HG03558 (cell line): ENCODE measurements at regions not wholly inside any gene's neighbourhood (a gene's known extent, or its start where the extent isn't known, plus 50 kb on each side); places are given as distances from the start of the nearest gene placed in this dataset.
"Not testable (repeated sequence)": the region's sequence is repeated elsewhere in the genome, so short reads cannot be mapped to it uniquely, and the experiment has no call there.

Experiments used
- ATAC-seq: cut with Tn5 transposase; IDR thresholded peaks from one replicate; pipeline ENCODE4 v1.9.1; 2021; ENCODE audit warnings: moderate number of reproducible peaks; ENCODE audit not compliant: unreplicated experiment; ENCODE audit errors: extremely low read depth

GRCh38 chr6:100230115-100230952, 234.4 kb downstream of the SIM1 start:
- ATAC-seq: no peak

GRCh38 chr6:100229512-100229911, 235.2 kb downstream of the SIM1 start:
- no peak for ATAC-seq

DNA sequence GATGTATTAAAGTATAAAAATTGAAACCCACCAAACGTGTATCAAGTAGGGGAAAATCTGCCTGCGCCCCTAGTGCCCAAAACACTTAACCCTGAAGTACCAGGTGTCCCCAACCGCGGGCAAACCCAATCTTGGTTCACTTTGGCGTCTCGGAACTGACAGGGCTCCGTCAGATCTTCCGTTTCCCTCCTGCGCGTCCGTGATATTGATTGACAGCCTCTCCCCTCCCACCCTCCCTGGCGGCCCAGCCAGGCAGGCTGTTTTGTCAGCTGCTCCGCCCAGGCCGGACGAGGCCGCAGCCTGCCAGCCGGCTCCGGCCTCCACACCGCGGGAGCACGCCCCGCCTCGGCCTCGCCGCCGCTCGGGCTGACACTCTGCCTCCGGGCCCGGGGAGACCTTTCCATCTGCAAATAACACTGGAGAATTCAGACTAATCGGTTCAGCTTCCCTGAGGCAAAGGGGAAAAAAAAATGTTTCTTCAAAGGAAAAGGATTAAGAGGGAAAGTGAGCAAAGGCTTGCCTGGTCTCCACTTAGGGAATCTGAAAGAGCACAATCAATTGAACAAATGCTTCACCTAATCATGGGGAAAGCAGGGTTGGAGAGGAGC, 234.9 kb upstream of the MCHR2 start:
- ATAC-seq: peak; percentile 98

- peak; percentile 3 for ATAC-seq
These were observed 234.4 kb upstream of the MCHR2 start for GRCh38 chr6:100228437-100228833.

- ATAC-seq: no peak
These were observed 232.8 kb upstream of the MCHR2 start for GRCh38 chr6:100226811-100227210.

- not testable (repeated sequence) for ATAC-seq
These were observed 229.9 kb upstream of the MCHR2 start for GRCh38 chr6:100223952-100224351.

- ATAC-seq: no peak
These were observed 226.5 kb upstream of the MCHR2 start for GRCh38 chr6:100220543-100220942.

- ATAC-seq: no peak
These were observed 223.4 kb upstream of the MCHR2 start for GRCh38 chr6:100217225-100218012.

DNA sequence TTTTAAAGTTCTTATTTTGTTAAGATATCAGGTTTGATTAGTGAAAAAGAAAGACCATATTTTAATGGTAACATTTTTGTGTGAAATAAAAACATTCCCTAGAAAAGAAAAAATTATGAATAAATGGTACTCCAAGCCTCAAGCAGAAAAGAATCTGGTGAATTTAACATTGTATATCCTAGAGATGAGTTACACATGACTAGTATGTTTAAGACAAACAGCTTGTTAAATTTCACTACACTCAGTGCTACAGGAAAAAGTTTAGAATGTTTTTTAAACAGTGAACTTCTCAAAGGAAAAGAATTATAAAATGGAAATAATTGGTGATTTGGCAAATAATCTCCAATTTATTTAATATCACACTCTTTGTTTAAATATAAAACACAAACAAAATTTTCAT, 222.7 kb upstream of the MCHR2 start:
- no peak for ATAC-seq

GRCh38 chr6:100212131-100212530, 218.1 kb upstream of the MCHR2 start:
- ATAC-seq: no peak

DNA sequence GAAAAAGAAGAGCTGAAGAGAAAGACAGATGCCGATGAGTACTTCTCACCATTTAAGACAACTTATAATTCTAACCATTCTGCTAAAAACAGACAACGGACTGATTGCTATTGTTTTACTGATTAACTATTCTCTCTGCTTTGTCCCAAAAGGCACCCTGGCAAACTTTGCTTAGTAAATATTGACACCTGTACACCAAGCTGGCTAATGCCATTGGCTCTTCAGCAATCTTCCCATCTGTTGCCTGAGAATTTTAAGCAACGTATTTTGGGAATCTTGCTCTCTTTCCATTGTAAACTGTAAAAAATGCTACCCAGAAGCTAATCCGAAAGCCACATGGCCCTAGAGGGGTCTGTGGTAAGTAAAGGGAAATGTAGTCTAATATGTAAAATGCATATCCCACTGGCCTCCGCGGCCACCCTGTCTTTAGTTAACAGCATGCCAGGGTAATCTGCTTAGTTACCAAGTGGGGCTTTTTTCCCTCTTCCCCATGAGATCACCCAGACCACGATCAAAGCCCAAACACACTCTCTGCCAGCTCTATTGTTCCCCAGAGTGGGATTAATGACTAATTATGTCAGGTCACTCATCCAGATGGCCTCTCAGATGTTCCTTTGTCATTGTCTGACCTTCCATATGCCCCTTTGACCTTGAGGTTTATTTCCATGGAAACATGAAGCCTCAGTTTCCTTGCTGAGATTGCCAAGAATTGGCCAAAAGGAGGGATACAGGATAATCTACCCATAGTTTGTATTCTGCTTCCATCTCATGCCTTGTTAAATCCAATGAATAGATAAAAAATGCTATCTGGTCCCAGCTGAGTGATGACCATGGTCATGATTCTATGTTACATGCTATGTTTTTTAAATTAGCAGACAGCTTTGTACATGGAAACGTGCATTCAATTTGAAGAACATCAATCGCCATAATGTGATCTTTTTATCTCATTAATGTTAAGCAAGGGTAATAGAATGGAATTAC, 216.4 kb upstream of the MCHR2 start:
- ATAC-seq: no peak

- ATAC-seq: no peak
These were observed 215.5 kb upstream of the MCHR2 start for GRCh38 chr6:100209323-100210136.

DNA sequence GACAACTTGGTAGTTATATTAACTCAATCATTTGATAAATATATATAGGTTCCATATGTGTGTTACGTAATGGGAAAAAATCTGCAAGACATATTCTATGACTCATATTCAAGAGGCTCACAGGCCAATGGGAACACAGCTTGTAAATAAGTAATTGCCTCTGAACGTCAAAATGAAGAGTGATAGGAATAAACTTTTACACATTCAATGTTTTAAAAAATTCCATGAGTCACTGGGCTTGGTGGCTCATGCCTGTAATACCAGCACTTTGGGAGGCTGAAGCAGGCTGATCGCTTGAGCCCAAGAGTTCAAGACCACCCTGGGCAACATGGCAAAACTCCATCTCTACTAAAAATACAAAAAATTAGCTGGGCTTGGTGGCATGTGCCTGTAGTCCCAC, 209.4 kb upstream of the MCHR2 start:
- ATAC-seq: no peak

- no peak for ATAC-seq
These were observed 208.6 kb upstream of the MCHR2 start for GRCh38 chr6:100202417-100203194.

- ATAC-seq: not testable (repeated sequence)
These were observed 202.4 kb upstream of the MCHR2 start for GRCh38 chr6:100196214-100196982.

GRCh38 chr6:100195244-100195643, 201.2 kb upstream of the MCHR2 start:
- not testable (repeated sequence) for ATAC-seq

DNA sequence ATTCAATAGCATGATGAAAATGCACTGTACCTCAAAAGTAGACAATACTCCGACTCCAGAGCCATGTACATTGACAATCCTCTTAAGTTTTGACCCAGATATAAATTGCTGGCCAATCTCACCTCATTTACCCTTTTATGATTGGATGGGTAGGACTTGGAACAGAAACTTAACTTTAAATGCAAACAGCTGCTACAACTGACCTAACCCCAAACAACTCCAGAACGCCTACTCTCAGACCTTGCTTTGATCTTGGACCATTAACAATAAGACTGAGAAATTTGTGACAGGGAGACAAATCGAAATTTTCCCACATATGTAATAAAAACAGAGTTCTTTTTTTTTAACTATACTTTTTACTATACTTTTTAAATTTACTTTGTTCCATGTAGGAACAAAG, 200.5 kb upstream of the MCHR2 start:
- no peak for ATAC-seq

- ATAC-seq: no peak
These were observed 194.7 kb upstream of the MCHR2 start for GRCh38 chr6:100188754-100189153.
